Breast epithelium (tissue), 3 donors: ENCODE measurements at regions not wholly inside any gene's neighbourhood (a gene's known extent, or its start where the extent isn't known, plus 50 kb on each side); places are given as distances from the start of the nearest gene placed in this dataset.

Experiments
- POLR2AphosphoS5 ChIP-seq, 3 donors: sonication (generic); formaldehyde crosslinking; IDR thresholded peaks; one replicate each; pipeline ENCODE4 v1.6.1; 2017; ENCODE audit warnings: antibody characterized with exemption in 3 of 3
- TF ChIP-seq, protein P1 (sequence below), 3 donors: fragments of 450-650 bp; IDR thresholded peaks; one replicate each; pipeline ENCODE4 v1.5.1; 2016 to 2017; ENCODE audit warnings: antibody characterized with exemption in 3 of 3, mild to moderate bottlenecking in 3 of 3, moderate library complexity in 3 of 3

DNA sequence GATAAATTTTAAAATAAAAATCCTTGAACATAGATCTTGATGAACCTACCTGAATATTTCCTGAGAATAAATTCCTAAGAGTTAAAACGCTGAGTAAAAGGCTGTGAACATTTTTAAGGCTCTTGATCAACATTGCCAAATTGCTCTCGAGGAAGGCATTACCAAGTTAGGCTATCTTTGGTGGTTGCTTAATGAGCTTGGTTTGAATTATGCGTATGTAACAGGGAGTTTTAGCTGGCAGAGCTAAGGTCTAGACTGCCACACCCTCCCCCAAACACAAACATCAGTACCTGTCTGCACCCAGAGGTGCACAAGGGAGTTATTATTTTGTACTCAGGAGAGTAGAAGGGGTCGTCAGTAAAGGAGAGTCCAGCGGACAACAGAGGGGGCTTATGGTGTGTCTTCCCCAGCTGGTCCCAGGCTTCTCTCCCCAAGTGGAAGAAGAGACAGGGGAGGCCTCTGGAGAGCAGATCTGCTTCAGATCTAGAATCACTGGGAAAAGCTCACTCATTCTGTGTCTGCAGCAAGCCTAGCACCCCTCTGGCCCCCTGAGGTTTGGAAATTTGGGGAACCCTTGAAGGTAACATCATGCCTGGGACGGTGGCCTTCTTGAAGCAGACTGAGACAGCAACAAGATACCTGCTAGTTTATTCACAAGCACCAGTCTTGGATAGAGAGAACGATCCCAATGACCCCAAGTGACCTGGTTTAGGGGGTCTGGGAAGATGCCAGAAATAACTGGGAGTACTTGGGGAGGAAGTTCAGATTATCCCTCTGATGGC, 197.2 kb upstream of the ID2 start:
- TF ChIP-seq, protein P1, sequence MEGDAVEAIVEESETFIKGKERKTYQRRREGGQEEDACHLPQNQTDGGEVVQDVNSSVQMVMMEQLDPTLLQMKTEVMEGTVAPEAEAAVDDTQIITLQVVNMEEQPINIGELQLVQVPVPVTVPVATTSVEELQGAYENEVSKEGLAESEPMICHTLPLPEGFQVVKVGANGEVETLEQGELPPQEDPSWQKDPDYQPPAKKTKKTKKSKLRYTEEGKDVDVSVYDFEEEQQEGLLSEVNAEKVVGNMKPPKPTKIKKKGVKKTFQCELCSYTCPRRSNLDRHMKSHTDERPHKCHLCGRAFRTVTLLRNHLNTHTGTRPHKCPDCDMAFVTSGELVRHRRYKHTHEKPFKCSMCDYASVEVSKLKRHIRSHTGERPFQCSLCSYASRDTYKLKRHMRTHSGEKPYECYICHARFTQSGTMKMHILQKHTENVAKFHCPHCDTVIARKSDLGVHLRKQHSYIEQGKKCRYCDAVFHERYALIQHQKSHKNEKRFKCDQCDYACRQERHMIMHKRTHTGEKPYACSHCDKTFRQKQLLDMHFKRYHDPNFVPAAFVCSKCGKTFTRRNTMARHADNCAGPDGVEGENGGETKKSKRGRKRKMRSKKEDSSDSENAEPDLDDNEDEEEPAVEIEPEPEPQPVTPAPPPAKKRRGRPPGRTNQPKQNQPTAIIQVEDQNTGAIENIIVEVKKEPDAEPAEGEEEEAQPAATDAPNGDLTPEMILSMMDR (IDR thresholded peaks at IDR 0.05), result no peak
- no peak for TF ChIP-seq POLR2AphosphoS5 (IDR thresholded peaks at IDR 0.05)
